HepG2 (cell line): ENCODE measurements at regions not wholly inside any gene's neighbourhood (a gene's known extent, or its start where the extent isn't known, plus 50 kb on each side); places are given as distances from the start of the nearest gene placed in this dataset.

Experiments used
- ATAC-seq: fragments of 200-7000 bp; cut with Tn5 transposase; 3 replicates; pipeline ENCODE4 v1.9.1; 2020; ENCODE audit warnings: mild to moderate bottlenecking, moderate library complexity
- BruUV-seq: library from RNA; stranded (reverse); fragments of 400-500 nt; replicated peaks from 2 replicates; lab custom pipeline; 2021; lab: Mats Ljungman, UMichigan
- CTCF ChIA-PET: fragments of 300-600 bp; formaldehyde crosslinking; extraction: SDS; loops from one replicate; lab custom pipeline; 2021; ENCODE audit warnings: low total read pairs, inconsistent platforms, low intra/inter-chr PET ratio; lab: Yijun Ruan, JAX
- POLR2A ChIA-PET: fragments of 350-600 bp; sonication (Branson Sonifier 250); formaldehyde crosslinking; loops from one replicate; lab custom pipeline; 2020; ENCODE audit warnings: antibody characterized with exemption, inconsistent platforms; lab: Yijun Ruan, JAX
- DNase-seq: peaks from one replicate; pipeline ENCODE4 v3.0.0-alpha.2; 2015; ENCODE audit warnings: low spot score
- FAIRE-seq: peaks from 3 replicates; lab custom pipeline; 2011; peaks lifted over from hg19 to GRCh38; lab: Jason Lieb, UNC
- H2AFZ ChIP-seq: one replicate; pipeline ENCODE4 v1.6.1; 2011; ENCODE audit warnings: low read length, inconsistent platforms
- H3K27ac ChIP-seq: fragments of 300-600 bp; 3 replicates; pipeline ENCODE4 v1.8.0; 2011; ENCODE audit warnings: mixed run types, mild to moderate bottlenecking, mixed read lengths, low read length, inconsistent platforms; ENCODE audit not compliant: insufficient read depth; ENCODE audit errors: extremely low read length
- H3K27me3 ChIP-seq, 2 experiments: fragments of 200-600 bp in 1 of 2; 2 replicates in 1 of 2; 3 replicates in 1 of 2; pipeline versions ENCODE4 v1.6.0 to v1.8.0; 2011; ENCODE audit warnings: low read length in 2 of 2, mild to moderate bottlenecking in 2 of 2, moderate library complexity in 2 of 2, inconsistent platforms in 1 of 2; ENCODE audit not compliant: insufficient read depth in 2 of 2, control insufficient read depth in 1 of 2
- H3K36me3 ChIP-seq, 2 experiments: fragments of 200-600 bp in 1 of 2; replicated peaks in 1 of 2; 2 replicates in 1 of 2; 3 replicates in 1 of 2; pipeline versions ENCODE4 v1.5.1 to v1.8.0; 2011; ENCODE audit warnings: low read length in 2 of 2, inconsistent platforms in 1 of 2; ENCODE audit not compliant: insufficient read depth in 2 of 2, control insufficient read depth in 1 of 2
- H3K4me1 ChIP-seq: 2 replicates; pipeline ENCODE4 v1.5.1; 2012; ENCODE audit warnings: low read length, inconsistent platforms; ENCODE audit not compliant: insufficient read depth
- H3K4me2 ChIP-seq: 2 replicates; pipeline ENCODE4 v1.6.0; 2011; ENCODE audit warnings: low read depth, low read length, inconsistent platforms
- H3K4me3 ChIP-seq, 3 experiments: fragments of 200-600 bp in 1 of 3; sonication (generic), shearing (Covaris generic) in 1 of 3; replicated peaks in 1 of 3; 2 replicates each; pipeline ENCODE4 v1.5.1; 2011 to 2016; ENCODE audit warnings: low read length in 3 of 3, inconsistent platforms in 2 of 3, low read depth in 2 of 3, mild to moderate bottlenecking in 2 of 3, control low read depth in 1 of 3, mixed read lengths in 1 of 3; ENCODE audit not compliant: insufficient read depth in 1 of 3
- H3K79me2 ChIP-seq: one replicate; pipeline ENCODE4 v1.6.1; 2011; ENCODE audit warnings: low read length, inconsistent platforms; ENCODE audit not compliant: insufficient read depth
- H3K9ac ChIP-seq: 2 replicates; pipeline ENCODE4 v1.6.0; 2011; ENCODE audit warnings: mild to moderate bottlenecking, low read depth, low read length, inconsistent platforms; ENCODE audit not compliant: insufficient read depth
- H3K9me3 ChIP-seq: 2 replicates; pipeline ENCODE4 v1.5.1; 2012; ENCODE audit warnings: mild to moderate bottlenecking, low read length
- H4K20me1 ChIP-seq: 2 replicates; pipeline ENCODE4 v1.6.0; 2011; ENCODE audit warnings: inconsistent platforms, mild to moderate bottlenecking, low read length, moderate library complexity; ENCODE audit not compliant: insufficient read depth
- BHLHE40 ChIP-seq: IDR thresholded peaks from 2 replicates; pipeline ENCODE4 v1.6.1; 2011; ENCODE audit warnings: low read length, improper control_type of control experiment
- BRCA1 ChIP-seq: sonication (generic); formaldehyde crosslinking; IDR thresholded peaks from 2 replicates; pipeline ENCODE4 v1.4.0; 2020; ENCODE audit warnings: missing genetic modification reagents
- GTF3A ChIP-seq: sonication (generic); formaldehyde crosslinking; conservative IDR thresholded peaks from 2 replicates; pipeline ENCODE4 v1.4.0; 2020; ENCODE audit warnings: mild to moderate bottlenecking, missing genetic modification reagents
- HES4 ChIP-seq: sonication (generic); formaldehyde crosslinking; IDR thresholded peaks from 2 replicates; pipeline ENCODE4 v1.9.0; 2021; ENCODE audit warnings: mild to moderate bottlenecking, missing genetic modification reagents, borderline replicate concordance
- IKZF4 ChIP-seq: sonication (generic); formaldehyde crosslinking; IDR thresholded peaks from 2 replicates; pipeline ENCODE4 v1.5.1; 2020; ENCODE audit warnings: borderline replicate concordance, mild to moderate bottlenecking, low read depth, missing genetic modification reagents; ENCODE audit errors: not compliant biosample characterization
- RBAK ChIP-seq: sonication (generic); formaldehyde crosslinking; IDR thresholded peaks from 2 replicates; pipeline ENCODE4 v1.5.1; 2020; ENCODE audit warnings: mild to moderate bottlenecking, missing genetic modification reagents
- SIX4 ChIP-seq: sonication (generic); formaldehyde crosslinking; IDR thresholded peaks from 2 replicates; pipeline ENCODE4 v1.4.0; 2020; ENCODE audit warnings: missing genetic modification reagents
- ZNF441 ChIP-seq: sonication (generic); formaldehyde crosslinking; IDR thresholded peaks from 2 replicates; pipeline ENCODE4 v1.7.0; 2021; ENCODE audit warnings: missing genetic modification reagents, borderline replicate concordance
- ZNF749 ChIP-seq: sonication (generic); formaldehyde crosslinking; IDR thresholded peaks from 2 replicates; pipeline ENCODE4 v1.8.0; 2022; ENCODE audit warnings: mild to moderate bottlenecking, missing genetic modification reagents, moderate library complexity, borderline replicate concordance
- ZNF777 ChIP-seq: sonication (generic); formaldehyde crosslinking; IDR thresholded peaks from 2 replicates; pipeline ENCODE4 v1.4.0; 2020; ENCODE audit warnings: missing genetic modification reagents
- WGBS: methylation state at CpG from one replicate; pipeline ENCODE4 v1.1.6; 2017; ENCODE audit warnings: low lambda C conversion rate; 5-methylcytosine and 5-hydroxymethylcytosine counted together
- in situ Hi-C: cut with HindIII; loops from 2 replicates; pipeline ENCODE4 v1.10.0; 2017; ENCODE audit warnings: low pct_unique_long_range_greater_than_20kb; ENCODE audit not compliant: extremely low pct_ligation_motif_present
- intact Hi-C: fragments of 100-400 bp; cut with micrococcal nuclease; formaldehyde crosslinking; loops from one replicate; pipeline ENCODE4 v1.10.0; 2022; ENCODE audit not compliant: unreplicated experiment
- TF ChIP-seq, protein P1 (sequence below), 2 experiments: sonication (generic) in 1 of 2; formaldehyde crosslinking in 1 of 2; IDR thresholded peaks; 2 replicates each; pipeline versions ENCODE4 v1.4.0 to v1.6.1; 2018 to 2020; ENCODE audit warnings: missing genetic modification reagents in 2 of 2, borderline replicate concordance in 1 of 2, low read depth in 1 of 2, mild to moderate bottlenecking in 1 of 2, missing biosample characterization in 1 of 2
- TF ChIP-seq, protein P2 (sequence below): sonication (generic); formaldehyde crosslinking; IDR thresholded peaks from 2 replicates; pipeline ENCODE4 v1.4.0; 2020; ENCODE audit warnings: missing genetic modification reagents, borderline replicate concordance
- TF ChIP-seq, protein P3 (sequence below): sonication (generic); formaldehyde crosslinking; IDR thresholded peaks from 2 replicates; pipeline ENCODE4 v1.4.0; 2020; ENCODE audit warnings: mild to moderate bottlenecking, missing genetic modification reagents

DNA sequence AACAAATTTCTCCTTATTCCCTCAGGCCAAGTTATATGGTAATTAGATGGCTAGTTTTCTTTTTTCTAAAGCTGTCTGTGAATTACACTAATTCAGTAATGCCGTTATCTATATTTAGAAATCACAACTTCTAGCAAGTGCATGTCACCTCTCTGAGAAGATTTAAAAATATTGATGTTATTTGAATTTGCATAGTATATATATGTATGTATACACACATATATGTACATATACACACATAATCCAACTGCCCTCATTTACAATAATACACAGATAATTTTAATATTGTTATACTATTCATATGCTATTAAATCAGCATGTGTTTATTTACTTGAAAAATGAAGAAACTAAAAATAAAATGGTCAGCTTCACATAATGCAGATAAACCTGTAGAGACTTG is 563.9 kb downstream of the SLC16A7 start:
- FAIRE-seq: no peak
- 4% methylated on average over 1 of the region's 1 CpG for WGBS
- POLR2A ChIA-PET: no interaction called here
- no peak for TF ChIP-seq RBAK
- TF ChIP-seq, protein P1, sequence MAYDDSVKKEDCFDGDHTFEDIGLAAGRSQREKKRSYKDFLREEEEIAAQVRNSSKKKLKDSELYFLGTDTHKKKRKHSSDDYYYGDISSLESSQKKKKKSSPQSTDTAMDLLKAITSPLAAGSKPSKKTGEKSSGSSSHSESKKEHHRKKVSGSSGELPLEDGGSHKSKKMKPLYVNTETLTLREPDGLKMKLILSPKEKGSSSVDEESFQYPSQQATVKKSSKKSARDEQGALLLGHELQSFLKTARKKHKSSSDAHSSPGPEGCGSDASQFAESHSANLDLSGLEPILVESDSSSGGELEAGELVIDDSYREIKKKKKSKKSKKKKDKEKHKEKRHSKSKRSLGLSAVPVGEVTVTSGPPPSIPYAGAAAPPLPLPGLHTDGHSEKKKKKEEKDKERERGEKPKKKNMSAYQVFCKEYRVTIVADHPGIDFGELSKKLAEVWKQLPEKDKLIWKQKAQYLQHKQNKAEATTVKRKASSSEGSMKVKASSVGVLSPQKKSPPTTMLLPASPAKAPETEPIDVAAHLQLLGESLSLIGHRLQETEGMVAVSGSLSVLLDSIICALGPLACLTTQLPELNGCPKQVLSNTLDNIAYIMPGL (CRISPR knock-in tag; IDR thresholded peaks at IDR 0.05; ENCODE audit: borderline replicate concordance in 1 of 2, low read depth in 1 of 2): no peak
- no peak for TF ChIP-seq HES4 (CRISPR knock-in tag)
- no peak for TF ChIP-seq BRCA1
- TF ChIP-seq ZNF777 (CRISPR knock-in tag): no peak
- no peak for TF ChIP-seq GTF3A
- no peak for TF ChIP-seq BHLHE40
- TF ChIP-seq SIX4: no peak
- no peak for TF ChIP-seq IKZF4
- TF ChIP-seq, protein P2, sequence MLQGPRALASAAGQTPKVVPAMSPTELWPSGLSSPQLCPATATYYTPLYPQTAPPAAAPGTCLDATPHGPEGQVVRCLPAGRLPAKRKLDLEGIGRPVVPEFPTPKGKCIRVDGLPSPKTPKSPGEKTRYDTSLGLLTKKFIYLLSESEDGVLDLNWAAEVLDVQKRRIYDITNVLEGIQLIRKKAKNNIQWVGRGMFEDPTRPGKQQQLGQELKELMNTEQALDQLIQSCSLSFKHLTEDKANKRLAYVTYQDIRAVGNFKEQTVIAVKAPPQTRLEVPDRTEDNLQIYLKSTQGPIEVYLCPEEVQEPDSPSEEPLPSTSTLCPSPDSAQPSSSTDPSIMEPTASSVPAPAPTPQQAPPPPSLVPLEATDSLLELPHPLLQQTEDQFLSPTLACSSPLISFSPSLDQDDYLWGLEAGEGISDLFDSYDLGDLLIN (CRISPR knock-in tag): no peak
- TF ChIP-seq ZNF749 (CRISPR knock-in tag): no peak
- no peak for TF ChIP-seq ZNF441 (CRISPR knock-in tag)
- TF ChIP-seq, protein P3, sequence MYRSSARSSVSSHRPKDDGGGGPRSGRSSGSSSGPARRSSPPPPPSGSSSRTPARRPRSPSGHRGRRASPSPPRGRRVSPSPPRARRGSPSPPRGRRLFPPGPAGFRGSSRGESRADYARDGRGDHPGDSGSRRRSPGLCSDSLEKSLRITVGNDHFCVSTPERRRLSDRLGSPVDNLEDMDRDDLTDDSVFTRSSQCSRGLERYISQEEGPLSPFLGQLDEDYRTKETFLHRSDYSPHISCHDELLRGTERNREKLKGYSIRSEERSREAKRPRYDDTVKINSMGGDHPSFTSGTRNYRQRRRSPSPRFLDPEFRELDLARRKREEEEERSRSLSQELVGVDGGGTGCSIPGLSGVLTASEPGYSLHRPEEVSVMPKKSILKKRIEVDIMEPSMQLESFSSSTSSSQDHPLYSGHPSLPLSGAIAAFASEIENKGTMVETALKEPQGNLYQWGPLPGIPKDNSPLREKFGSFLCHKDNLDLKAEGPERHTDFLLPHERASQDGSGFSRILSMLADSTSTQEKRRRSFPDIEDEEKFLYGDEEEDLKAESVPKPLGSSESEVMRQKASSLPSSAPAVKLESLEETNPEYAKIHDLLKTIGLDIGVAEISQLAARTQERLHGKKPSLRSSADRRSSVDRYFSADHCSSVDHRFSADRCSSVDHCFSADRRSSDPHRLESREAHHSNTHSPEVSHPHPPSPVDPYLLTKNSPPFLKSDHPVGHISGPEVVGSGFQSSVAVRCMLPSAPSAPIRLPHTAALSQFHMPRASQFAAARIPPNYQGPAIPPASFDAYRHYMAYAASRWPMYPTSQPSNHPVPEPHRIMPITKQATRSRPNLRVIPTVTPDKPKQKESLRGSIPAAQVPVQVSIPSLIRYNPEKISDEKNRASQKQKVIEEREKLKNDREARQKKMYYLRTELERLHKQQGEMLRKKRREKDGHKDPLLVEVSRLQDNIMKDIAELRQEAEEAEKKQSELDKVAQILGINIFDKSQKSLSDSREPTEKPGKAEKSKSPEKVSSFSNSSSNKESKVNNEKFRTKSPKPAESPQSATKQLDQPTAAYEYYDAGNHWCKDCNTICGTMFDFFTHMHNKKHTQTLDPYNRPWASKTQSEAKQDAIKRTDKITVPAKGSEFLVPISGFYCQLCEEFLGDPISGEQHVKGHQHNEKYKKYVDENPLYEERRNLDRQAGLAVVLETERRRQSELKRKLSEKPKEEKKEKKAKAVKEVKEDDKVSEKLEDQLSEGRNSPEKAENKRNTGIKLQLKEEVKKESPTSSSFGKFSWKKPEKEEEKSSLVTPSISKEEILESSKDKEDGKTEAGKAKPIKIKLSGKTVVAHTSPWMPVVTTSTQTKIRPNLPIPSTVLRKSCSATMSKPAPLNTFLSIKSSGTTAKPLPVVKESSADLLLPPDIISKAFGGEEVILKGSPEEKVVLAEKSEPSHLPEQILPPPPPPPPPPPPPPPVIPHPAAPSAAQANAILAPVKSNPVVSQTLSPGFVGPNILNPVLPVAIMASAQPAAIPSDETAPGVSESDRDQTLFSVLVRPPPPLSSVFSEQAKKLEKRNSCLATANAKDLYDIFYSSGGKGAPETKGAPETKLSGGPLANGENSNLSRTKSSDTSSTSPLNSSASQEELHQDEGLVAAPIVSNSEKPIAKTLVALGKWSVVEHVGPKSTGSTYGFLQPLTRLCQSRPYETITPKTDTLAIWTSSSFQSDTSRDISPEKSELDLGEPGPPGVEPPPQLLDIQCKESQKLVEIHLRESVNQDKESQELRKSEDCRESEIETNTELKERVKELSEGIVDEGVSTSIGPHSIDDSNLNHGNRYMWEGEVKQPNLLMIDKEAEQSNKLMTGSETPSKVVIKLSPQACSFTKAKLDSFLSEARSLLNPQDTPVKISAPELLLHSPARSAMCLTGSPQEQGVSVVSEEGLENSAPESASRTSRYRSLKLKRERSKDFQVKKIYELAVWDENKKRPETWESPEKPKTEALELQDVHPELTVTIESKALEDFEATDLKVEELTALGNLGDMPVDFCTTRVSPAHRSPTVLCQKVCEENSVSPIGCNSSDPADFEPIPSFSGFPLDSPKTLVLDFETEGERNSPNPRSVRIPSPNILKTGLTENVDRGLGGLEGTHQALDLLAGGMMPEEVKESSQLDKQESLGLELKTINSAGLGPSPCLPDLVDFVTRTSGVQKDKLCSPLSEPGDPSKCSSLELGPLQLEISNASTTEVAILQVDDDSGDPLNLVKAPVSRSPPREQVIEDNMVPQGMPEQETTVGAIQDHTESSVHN: no peak

More for the DNA sequence above, 563.9 kb downstream of the SLC16A7 start:
- in situ Hi-C loops: no loop called here
- no peak overlapping the region for H3K27ac ChIP-seq
- H2AFZ ChIP-seq: no peak overlapping the region
- no peaks in the 10 kb centered on the region for H3K27me3 ChIP-seq
- no peak overlapping the region for H3K4me3 ChIP-seq
- no peaks in the 10 kb centered on the region for H3K9me3 ChIP-seq
- ATAC-seq: no peak
- DNase-seq: no peak
- no TSS peak for BruUV-seq
- H3K4me2 ChIP-seq: no peak overlapping the region
- intact Hi-C loops: no loop called here
- no peaks in the 10 kb centered on the region for H3K36me3 ChIP-seq
- H3K4me1 ChIP-seq: no peaks in the 10 kb centered on the region
- CTCF ChIA-PET: no interaction called here
- H3K9ac ChIP-seq: no peak overlapping the region
- H4K20me1 ChIP-seq: no peaks in the 10 kb centered on the region
- no peaks in the 10 kb centered on the region for H3K79me2 ChIP-seq
